Ovary (tissue), 7 donors: ENCODE measurements at regions not wholly inside any gene's neighbourhood (a gene's known extent, or its start where the extent isn't known, plus 50 kb on each side); places are given as distances from the start of the nearest gene placed in this dataset.
A peak's percentile ranks its signal among the peaks of the same experiment; 100 is the strongest.

Experiments
- DNase-seq, 5 donors: peaks; one replicate each; pipeline ENCODE4 v3.0.0-alpha.2; 2019 to 2020
- H3K27ac ChIP-seq, 2 donors: fragments of 200-600 bp; one replicate each; pipeline versions ENCODE4 v1.5.1 to v1.8.0; 2019 to 2022
- H3K27me3 ChIP-seq: fragments of 200-600 bp; one replicate; pipeline ENCODE4 v1.8.0; 2022
- H3K36me3 ChIP-seq: fragments of 200-600 bp; sonication (generic); one replicate; pipeline ENCODE4 v1.5.1; 2019
- H3K4me1 ChIP-seq: one replicate; pipeline ENCODE4 v1.8.1; 2013; ENCODE audit warnings: mild to moderate bottlenecking, moderate library complexity; ENCODE audit not compliant: insufficient read depth
- H3K4me3 ChIP-seq: fragments of 200-600 bp; sonication (generic); one replicate; pipeline ENCODE4 v1.5.1; 2017
- H3K9me3 ChIP-seq, 2 donors: fragments of 200-600 bp in 1 of 2; sonication (generic) in 1 of 2; one replicate each; pipeline versions ENCODE4 v1.5.1 to v1.8.1; 2013 to 2019; ENCODE audit warnings: mild to moderate bottlenecking in 1 of 2, moderate library complexity in 1 of 2
- EP300 ChIP-seq: sonication (generic); formaldehyde crosslinking; IDR thresholded peaks from one replicate; pipeline ENCODE4 v1.6.1; 2017; ENCODE audit warnings: antibody characterized with exemption
- POLR2A ChIP-seq: fragments of 450-650 bp; IDR thresholded peaks from one replicate; pipeline ENCODE4 v1.6.1; 2017; ENCODE audit warnings: antibody characterized with exemption, mild to moderate bottlenecking, moderate library complexity
- WGBS, 3 donors: extraction: QIAGEN DNeasy Blood & Tissue Kit in 1 of 3; methylation state at CpG; one replicate each; pipeline versions ENCODE4 v1.1.5 to v1.1.7; 2013 to 2017; 5-methylcytosine and 5-hydroxymethylcytosine counted together
- intact Hi-C, 4 donors: fragments of 100-400 bp; cut with DNase I; formaldehyde crosslinking; loops; one replicate each; pipeline versions ENCODE4 v1.11.0 to v1.15.1; 2022 to 2023
- TF ChIP-seq, protein P1 (sequence below), 3 donors: fragments of 450-650 bp in 2 of 3; fragments of 200-600 bp in 1 of 3; IDR thresholded peaks; one replicate each; pipeline versions ENCODE4 v1.5.1 to v1.8.0; 2016 to 2022; ENCODE audit warnings: antibody characterized with exemption in 3 of 3, mild to moderate bottlenecking in 1 of 3
- donor health status: DM: no; HTN: no; CAD: no; lungs with moderate emphysema.
- donor health status: DM: no; HTN: no; CAD: no.
- donor health status: Bipolar disorder and iron deficiency.
- donor health status: DM: no; HTN: no; CAD: no.
- donor health status: DM: yes; HTN: yes; CAD: no.

DNA sequence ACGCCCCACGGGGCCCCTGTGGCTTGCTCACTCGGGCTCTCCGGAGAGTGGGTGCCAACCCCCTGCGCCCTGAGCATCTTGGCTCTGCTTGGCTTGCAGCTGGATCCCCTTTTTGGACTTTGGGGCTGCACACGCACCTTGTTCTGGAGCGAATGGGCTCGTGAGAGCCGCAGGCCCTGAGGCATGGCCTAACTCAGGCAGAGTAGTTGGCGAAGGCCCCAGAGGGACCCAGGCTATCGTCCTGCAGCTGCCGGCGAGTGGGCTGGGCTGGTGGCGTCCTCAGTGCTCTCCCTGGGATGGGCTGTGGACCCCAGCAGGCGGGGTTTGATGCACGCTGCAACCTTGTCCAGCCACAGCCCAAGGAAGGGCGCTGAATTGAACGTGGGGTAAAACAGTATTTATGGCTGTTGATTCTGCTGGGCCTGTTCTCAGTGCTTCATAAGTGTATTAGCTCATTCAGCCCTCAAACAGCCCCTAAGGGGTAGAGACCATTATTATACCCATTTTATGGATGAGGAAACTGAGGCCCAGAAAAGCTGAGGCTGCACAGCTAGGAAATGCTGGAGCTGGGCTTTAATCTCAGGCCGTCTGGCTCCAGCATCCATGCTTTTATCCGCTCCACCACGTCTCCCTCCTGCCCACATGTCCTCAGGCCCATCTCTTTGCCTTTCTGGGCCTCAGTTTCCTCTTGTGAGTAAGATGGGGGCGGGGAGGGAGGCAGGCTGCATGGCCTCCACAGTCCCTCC lies 171.2 kb upstream of the CIBAR2 start:
- Histone ChIP-seq H3K4me1 (peaks cover 17% of the 10 kb centered on the region), H3K36me3 (no peaks in the 10 kb centered on the region), H3K27me3 (no peaks in the 10 kb centered on the region), H3K4me3 (no peak overlapping the region), H3K9me3 (no peaks in the 10 kb centered on the region), H3K27ac (no peak overlapping the region)
- DNase-seq = no peak
- intact Hi-C loops = no loop called here
- TF ChIP-seq EP300 (no peak), POLR2A (no peak)
- TF ChIP-seq, protein P1, sequence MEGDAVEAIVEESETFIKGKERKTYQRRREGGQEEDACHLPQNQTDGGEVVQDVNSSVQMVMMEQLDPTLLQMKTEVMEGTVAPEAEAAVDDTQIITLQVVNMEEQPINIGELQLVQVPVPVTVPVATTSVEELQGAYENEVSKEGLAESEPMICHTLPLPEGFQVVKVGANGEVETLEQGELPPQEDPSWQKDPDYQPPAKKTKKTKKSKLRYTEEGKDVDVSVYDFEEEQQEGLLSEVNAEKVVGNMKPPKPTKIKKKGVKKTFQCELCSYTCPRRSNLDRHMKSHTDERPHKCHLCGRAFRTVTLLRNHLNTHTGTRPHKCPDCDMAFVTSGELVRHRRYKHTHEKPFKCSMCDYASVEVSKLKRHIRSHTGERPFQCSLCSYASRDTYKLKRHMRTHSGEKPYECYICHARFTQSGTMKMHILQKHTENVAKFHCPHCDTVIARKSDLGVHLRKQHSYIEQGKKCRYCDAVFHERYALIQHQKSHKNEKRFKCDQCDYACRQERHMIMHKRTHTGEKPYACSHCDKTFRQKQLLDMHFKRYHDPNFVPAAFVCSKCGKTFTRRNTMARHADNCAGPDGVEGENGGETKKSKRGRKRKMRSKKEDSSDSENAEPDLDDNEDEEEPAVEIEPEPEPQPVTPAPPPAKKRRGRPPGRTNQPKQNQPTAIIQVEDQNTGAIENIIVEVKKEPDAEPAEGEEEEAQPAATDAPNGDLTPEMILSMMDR (IDR thresholded peaks at IDR 0.05) = no peak
- WGBS, 3 donors = 94 to 95% (median 95%) methylated on average over 22 of the region's 22 CpGs

DNA sequence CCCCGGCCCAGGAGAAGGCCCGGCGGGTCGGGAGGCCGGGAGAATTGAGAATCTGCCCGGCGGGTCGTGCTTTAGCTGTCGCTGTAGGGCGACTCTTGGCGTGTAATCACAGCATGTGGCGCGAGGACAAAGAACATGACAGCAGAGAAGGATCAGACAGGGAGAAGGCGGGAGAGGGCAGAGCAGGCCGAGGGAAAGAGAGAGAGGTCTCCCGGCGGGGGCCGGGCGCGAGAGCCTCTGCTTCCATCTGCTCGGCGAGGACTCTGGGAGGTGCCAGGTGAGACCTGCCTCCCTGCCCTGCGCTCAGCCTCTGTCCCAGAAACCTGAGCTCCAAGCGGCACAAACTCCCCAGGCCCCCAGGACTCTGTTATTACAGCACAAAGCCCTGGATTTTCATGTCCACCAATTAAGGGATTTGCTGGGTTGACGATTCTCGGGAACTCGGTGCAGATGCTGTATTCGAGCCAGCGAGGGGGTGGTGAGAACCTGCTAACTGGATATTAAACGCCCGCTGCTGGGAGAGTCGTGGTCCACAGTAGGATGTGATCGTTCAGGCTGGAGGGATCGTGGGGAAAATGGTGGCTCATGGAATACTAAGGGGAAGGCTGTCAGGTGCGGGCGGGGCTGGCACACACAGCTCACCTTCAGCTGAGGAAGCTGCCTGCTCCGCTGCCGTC lies 172.0 kb upstream of the CIBAR2 start:
- no peaks in the 10 kb centered on the region for H3K27me3 ChIP-seq
- DNase-seq = no peak
- peaks cover 13% of the 10 kb centered on the region for H3K4me1 ChIP-seq
- intact Hi-C loops = no loop called here
- no peaks in the 10 kb centered on the region for H3K36me3 ChIP-seq
- WGBS, 3 donors = 88 to 92% (median 90%) methylated on average over 38 of the region's 38 CpGs
- TF ChIP-seq EP300 (no peak), POLR2A (no peak)
- TF ChIP-seq, protein P1 (IDR thresholded peaks at IDR 0.05) = no peak
- no peaks in the 10 kb centered on the region for H3K9me3 ChIP-seq
- H3K4me3 ChIP-seq = no peak overlapping the region
- no peak overlapping the region for H3K27ac ChIP-seq

DNA sequence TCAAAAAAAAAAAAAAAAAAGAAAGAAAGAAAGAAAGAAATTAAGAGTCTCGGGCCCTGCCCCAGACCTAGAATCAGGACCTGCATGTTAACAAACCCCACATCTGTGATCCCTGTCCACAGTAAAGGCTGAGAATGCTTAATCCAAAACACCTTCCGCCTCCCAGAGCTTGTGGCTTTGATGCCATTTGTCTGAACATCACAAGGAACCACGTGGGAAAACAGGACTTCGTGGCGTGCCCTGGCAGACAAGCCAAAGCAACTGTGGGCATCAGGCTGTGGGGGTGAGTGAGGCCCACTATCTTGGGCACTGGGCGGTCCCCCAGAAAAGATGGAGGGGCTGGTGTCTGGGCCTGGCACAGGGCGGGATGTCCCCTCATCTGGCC lies 173.4 kb upstream of the CIBAR2 start:
- TF ChIP-seq, protein P1 (IDR thresholded peaks at IDR 0.05) = no peak
- TF ChIP-seq POLR2A (no peak), EP300 (no peak)
- peaks cover 12% of the 10 kb centered on the region for H3K4me1 ChIP-seq
- no peak overlapping the region for H3K4me3 ChIP-seq
- H3K27me3 ChIP-seq = no peaks in the 10 kb centered on the region
- no peaks in the 10 kb centered on the region for H3K9me3 ChIP-seq
- DNase-seq = no peak
- WGBS, 3 donors = 86 to 90% (median 89%) methylated on average over 7 of the region's 7 CpGs
- intact Hi-C loops = no loop called here
- H3K36me3 ChIP-seq = no peaks in the 10 kb centered on the region
- no peak overlapping the region for H3K27ac ChIP-seq

DNA sequence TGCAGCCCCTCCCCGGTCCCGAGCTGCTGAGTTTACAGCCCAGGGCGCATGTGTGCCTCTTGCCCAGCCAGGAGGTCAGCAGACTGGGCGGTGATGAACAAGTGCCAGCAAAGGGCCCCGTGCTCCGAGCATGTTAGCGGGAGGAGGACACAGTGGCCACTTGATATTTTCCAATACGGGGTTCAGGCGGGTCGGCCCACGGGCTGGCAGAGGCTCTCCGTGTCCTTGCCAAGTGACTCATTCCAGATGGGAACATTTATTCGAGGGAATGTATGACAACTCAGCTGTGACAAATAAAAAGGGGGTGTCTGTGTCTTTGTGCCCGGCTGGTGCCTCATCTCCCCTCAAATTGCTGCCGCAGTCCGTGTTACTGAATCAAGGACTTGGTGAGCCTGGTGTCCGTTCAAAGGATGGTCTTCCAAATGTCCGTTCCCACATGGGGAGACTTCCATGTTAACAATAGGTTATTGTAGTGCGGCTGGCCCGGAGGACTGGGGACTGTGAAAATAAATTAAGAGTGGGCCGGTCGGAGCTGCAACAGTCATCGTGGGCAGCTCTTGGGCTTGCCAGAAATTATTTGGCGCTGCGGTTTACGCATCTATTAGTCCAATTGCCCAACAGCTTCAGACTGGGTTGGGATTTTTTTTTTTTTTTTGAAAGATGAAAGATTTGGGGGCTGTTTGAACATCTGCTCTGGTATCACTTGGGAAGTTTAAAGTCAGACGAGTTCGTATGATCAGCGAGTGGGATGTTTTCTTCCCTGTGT lies 174.0 kb upstream of the CIBAR2 start:
- Histone ChIP-seq H3K27me3 (no peaks in the 10 kb centered on the region), H3K4me1 (peaks cover 15% of the 10 kb centered on the region), H3K9me3 (no peaks in the 10 kb centered on the region), H3K4me3 (no peak overlapping the region), H3K27ac (no peak overlapping the region), H3K36me3 (no peaks in the 10 kb centered on the region)
- intact Hi-C loops = no loop called here
- DNase-seq = peak in 2 of 5 donors; percentile 52 to 61
- TF ChIP-seq POLR2A = no peak
- no peak for TF ChIP-seq EP300
- TF ChIP-seq, protein P1 (IDR thresholded peaks at IDR 0.05) = no peak
- WGBS, 3 donors = 36 to 48% (median 37%) methylated on average over 29 of the region's 29 CpGs
